H1 (cell line): ENCODE measurements at regions not wholly inside any gene's neighbourhood (a gene's known extent, or its start where the extent isn't known, plus 50 kb on each side); places are given as distances from the start of the nearest gene placed in this dataset.

Experiments
- CTCF ChIA-PET: fragments of 300-600 bp; sonication (Branson Sonifier 250); formaldehyde crosslinking; loops from one replicate; lab custom pipeline; 2021; ENCODE audit not compliant: partially characterized antibody; lab: Charles Lee
- POLR2A ChIA-PET: fragments of 300-600 bp; sonication (Branson Sonifier 250); formaldehyde crosslinking; loops from one replicate; lab custom pipeline; 2021; ENCODE audit warnings: inconsistent platforms; ENCODE audit not compliant: partially characterized antibody; lab: Charles Lee
- DNase-seq, 2 experiments: peaks; one replicate each; pipeline versions ENCODE4 v3.0.0 to v3.0.0-alpha.2; 2010 to 2022; ENCODE audit warnings: low spot score in 2 of 2, low read depth in 1 of 2, mixed read lengths in 1 of 2
- FAIRE-seq: peaks from 2 replicates; lab custom pipeline; 2011; peaks lifted over from hg19 to GRCh38; lab: Jason Lieb, UNC
- H2AFZ ChIP-seq: 2 replicates; pipeline ENCODE4 v1.8.1; 2012; ENCODE audit warnings: low read length, inconsistent platforms
- H2AK5ac ChIP-seq: 2 replicates; pipeline ENCODE4 v1.6.1; 2013; ENCODE audit warnings: low read depth, low read length
- H2BK120ac ChIP-seq: replicated peaks from 2 replicates; pipeline ENCODE3; 2013; ENCODE audit warnings: low read depth, low read length, inconsistent platforms
- H2BK12ac ChIP-seq: 2 replicates; pipeline ENCODE4 v1.6.1; 2013; ENCODE audit warnings: low read depth, low read length
- H2BK15ac ChIP-seq: 2 replicates; pipeline ENCODE4 v1.6.1; 2013; ENCODE audit warnings: low read length
- H2BK20ac ChIP-seq: 2 replicates; pipeline ENCODE4 v1.6.1; 2013; ENCODE audit warnings: low read length
- H2BK5ac ChIP-seq: 2 replicates; pipeline ENCODE4 v1.6.1; 2013; ENCODE audit warnings: low read depth, low read length
- H3K14ac ChIP-seq: 2 replicates; pipeline ENCODE4 v1.6.1; 2013; ENCODE audit warnings: inconsistent platforms; ENCODE audit not compliant: insufficient read length
- H3K18ac ChIP-seq: 2 replicates; pipeline ENCODE4 v1.6.1; 2013; ENCODE audit warnings: low read length; ENCODE audit errors: extremely low read depth
- H3K23ac ChIP-seq: 2 replicates; pipeline ENCODE4 v1.6.1; 2013; ENCODE audit warnings: inconsistent platforms; ENCODE audit not compliant: insufficient read length
- H3K23me2 ChIP-seq: 2 replicates; pipeline ENCODE4 v1.6.1; 2013; ENCODE audit warnings: low read depth, low read length
- H3K27ac ChIP-seq: 2 replicates; pipeline ENCODE4 v1.6.1; 2011; ENCODE audit warnings: low read depth, low read length, inconsistent platforms
- H3K27me3 ChIP-seq, 4 experiments: replicated peaks in 1 of 4; 1 replicate in 1 of 4; 2 replicates in 3 of 4; pipeline versions ENCODE4 v1.6.1 to v1.8.1; 2011 to 2013; ENCODE audit warnings: low read length in 3 of 4, mild to moderate bottlenecking in 3 of 4, inconsistent platforms in 2 of 4, mixed read lengths in 2 of 4, moderate library complexity in 1 of 4; ENCODE audit not compliant: control insufficient read depth in 3 of 4, insufficient read depth in 3 of 4; ENCODE audit errors: extremely low read depth in 1 of 4
- H3K36me3 ChIP-seq, 4 experiments: 2 replicates each; pipeline versions ENCODE4 v1.6.1 to v1.8.1; 2011 to 2013; ENCODE audit warnings: mild to moderate bottlenecking in 4 of 4, low read length in 3 of 4, moderate library complexity in 2 of 4, control low read depth in 1 of 4, inconsistent platforms in 1 of 4; ENCODE audit not compliant: insufficient read depth in 4 of 4, control insufficient read depth in 2 of 4
- H3K4ac ChIP-seq: replicated peaks from 2 replicates; pipeline ENCODE3; 2013; ENCODE audit warnings: low read length, low read depth, mixed read lengths, inconsistent platforms; ENCODE audit not compliant: insufficient read length
- H3K4me1 ChIP-seq, 4 experiments: replicated peaks in 1 of 4; 1 replicate in 1 of 4; 2 replicates in 3 of 4; pipeline versions ENCODE4 v1.6.1 to v1.8.1; 2011 to 2013; ENCODE audit warnings: low read length in 3 of 4, inconsistent platforms in 2 of 4, mixed read lengths in 1 of 4; ENCODE audit not compliant: insufficient read depth in 4 of 4, control insufficient read depth in 3 of 4
- H3K4me2 ChIP-seq, 2 experiments: 2 replicates each; pipeline versions ENCODE4 v1.6.1 to v1.8.1; 2011 to 2013; ENCODE audit warnings: low read depth in 2 of 2, low read length in 2 of 2, control low read depth in 1 of 2, inconsistent platforms in 1 of 2, mild to moderate bottlenecking in 1 of 2; ENCODE audit not compliant: insufficient read depth in 1 of 2
- H3K4me3 ChIP-seq, 4 experiments: fragments of 200-600, 300-600 bp in 1 of 4; sonication (generic), shearing (Covaris generic), sonication (Bioruptor Twin) in 1 of 4; 2 replicates each; pipeline versions ENCODE4 v1.5.1 to v1.8.1; 2011 to 2016; ENCODE audit warnings: low read length in 4 of 4, low read depth in 3 of 4, control low read depth in 2 of 4, inconsistent platforms in 2 of 4, mild to moderate bottlenecking in 2 of 4, mixed read lengths in 1 of 4, moderate library complexity in 1 of 4; ENCODE audit not compliant: insufficient read depth in 2 of 4; ENCODE audit errors: extremely low read depth in 1 of 4
- H3K56ac ChIP-seq: replicated peaks from 2 replicates; pipeline ENCODE3; 2013; ENCODE audit warnings: low read depth, mild to moderate bottlenecking, mixed read lengths, low read length, inconsistent platforms; ENCODE audit not compliant: insufficient read length
- H3K79me1 ChIP-seq: 2 replicates; pipeline ENCODE4 v1.6.1; 2013; ENCODE audit warnings: low read depth, low read length, control low read depth
- H3K79me2 ChIP-seq, 2 experiments: 2 replicates each; pipeline versions ENCODE4 v1.6.1 to v1.8.1; 2012 to 2013; ENCODE audit warnings: low read length in 2 of 2, mild to moderate bottlenecking in 2 of 2, inconsistent platforms in 1 of 2; ENCODE audit not compliant: insufficient read depth in 2 of 2, control insufficient read depth in 1 of 2
- H3K9ac ChIP-seq, 4 experiments: replicated peaks in 1 of 4; 1 replicate in 1 of 4; 2 replicates in 3 of 4; pipeline versions ENCODE4 v1.6.1 to v1.8.1; 2011 to 2013; ENCODE audit warnings: low read depth in 3 of 4, low read length in 3 of 4, control low read depth in 2 of 4, mild to moderate bottlenecking in 2 of 4, moderate library complexity in 2 of 4, inconsistent platforms in 1 of 4; ENCODE audit errors: extremely low read depth in 1 of 4
- H3K9me3 ChIP-seq, 2 experiments: 2 replicates each; pipeline versions ENCODE4 v1.6.1 to v1.8.1; 2012 to 2013; ENCODE audit warnings: mild to moderate bottlenecking in 2 of 2, moderate library complexity in 2 of 2, control low read depth in 1 of 2, inconsistent platforms in 1 of 2, low read depth in 1 of 2, low read length in 1 of 2, mixed read lengths in 1 of 2; ENCODE audit not compliant: insufficient read depth in 2 of 2
- H4K20me1 ChIP-seq, 2 experiments: replicated peaks in 1 of 2; 2 replicates each; pipeline versions ENCODE3 to v1.8.1; 2011 to 2013; ENCODE audit warnings: inconsistent platforms in 2 of 2, low read length in 2 of 2, mild to moderate bottlenecking in 1 of 2; ENCODE audit not compliant: insufficient read depth in 2 of 2, control insufficient read depth in 1 of 2
- H4K5ac ChIP-seq: 2 replicates; pipeline ENCODE4 v1.6.1; 2013; ENCODE audit warnings: low read length, low read depth, mixed read lengths, inconsistent platforms; ENCODE audit not compliant: insufficient read length
- H4K8ac ChIP-seq: 2 replicates; pipeline ENCODE4 v1.8.0; 2013; ENCODE audit warnings: mild to moderate bottlenecking, moderate library complexity, low read length, inconsistent platforms; ENCODE audit not compliant: insufficient read depth; ENCODE audit errors: extremely low read depth
- H4K91ac ChIP-seq: replicated peaks from 2 replicates; pipeline ENCODE3; 2013; ENCODE audit warnings: low read length, mixed read lengths, inconsistent platforms; ENCODE audit not compliant: insufficient read length
- CBX5 ChIP-seq: fragments of 300-800, 300-1000 bp; sonication (generic); IDR thresholded peaks from 2 replicates; pipeline ENCODE4 v1.7.1; 2016; ENCODE audit warnings: antibody characterized with exemption, low read length, low read depth
- GTF2F1 ChIP-seq: IDR thresholded peaks from 2 replicates; pipeline ENCODE4 v1.6.1; 2012; ENCODE audit warnings: low read depth, low read length, improper control_type of control experiment, borderline replicate concordance
- KDM1A ChIP-seq: fragments of 200-600, 300-600 bp; sonication (generic); IDR thresholded peaks from 2 replicates; pipeline ENCODE4 v1.7.1; 2016; ENCODE audit warnings: mild to moderate bottlenecking, low read length, borderline replicate concordance
- NANOG ChIP-seq: IDR thresholded peaks from 2 replicates; pipeline ENCODE4 v1.6.1; 2011; ENCODE audit warnings: low read length, low read depth, mild to moderate bottlenecking, inconsistent platforms; ENCODE audit not compliant: insufficient read depth, poor library complexity, severe bottlenecking
- POLR2A ChIP-seq, 2 experiments: IDR thresholded peaks; 1 replicate in 1 of 2; 2 replicates in 1 of 2; pipeline ENCODE4 v1.6.1; 2011; ENCODE audit warnings: low read depth in 2 of 2, low read length in 2 of 2, mild to moderate bottlenecking in 2 of 2; ENCODE audit errors: control extremely low read depth in 1 of 2
- RXRA ChIP-seq: IDR thresholded peaks from 2 replicates; pipeline ENCODE4 v1.6.1; 2011; ENCODE audit warnings: low read depth, mild to moderate bottlenecking, low read length, moderate library complexity; ENCODE audit not compliant: insufficient read depth
- SP1 ChIP-seq: IDR thresholded peaks from 2 replicates; pipeline ENCODE4 v1.6.1; 2011; ENCODE audit warnings: low read depth, low read length
- SP2 ChIP-seq: IDR thresholded peaks from 2 replicates; pipeline ENCODE4 v1.6.1; 2012; ENCODE audit warnings: mild to moderate bottlenecking, low read length, inconsistent platforms
- TBP ChIP-seq: IDR thresholded peaks from 2 replicates; pipeline ENCODE4 v1.6.1; 2011; ENCODE audit warnings: low read depth, low read length, improper control_type of control experiment
- TCF12 ChIP-seq: IDR thresholded peaks from 2 replicates; pipeline ENCODE4 v1.6.1; 2011; ENCODE audit warnings: low read depth, mild to moderate bottlenecking, low read length
- WGBS, 2 experiments: shearing (Covaris generic) in 1 of 2; methylation state at CpG; one replicate each; pipeline versions ENCODE4 v1.1.6 to v1.1.7; 2013 to 2015; ENCODE audit warnings: low lambda C conversion rate in 2 of 2, mixed read lengths in 2 of 2, inconsistent platforms in 1 of 2, low coverage in 1 of 2, missing lambda C conversion rate in 1 of 2; ENCODE audit not compliant: insufficient replicate concordance in 2 of 2, insufficient coverage in 1 of 2, insufficient read length in 1 of 2; ENCODE audit errors: extremely low coverage in 1 of 2, missing lambda C conversion rate in 1 of 2; 5-methylcytosine and 5-hydroxymethylcytosine counted together

GRCh38 chr5:87572611-87573010 is 159.9 kb upstream of the CCNH start:
- ChIA-PET POLR2A (no interaction called here), CTCF (no interaction called here)
- H3K79me1 ChIP-seq = no peaks in the 10 kb centered on the region
- no peak overlapping the region for H4K91ac ChIP-seq
- H2AK5ac ChIP-seq = no peak overlapping the region
- H4K20me1 ChIP-seq = no peaks in the 10 kb centered on the region
- no peak overlapping the region for H3K4me2 ChIP-seq
- H2AFZ ChIP-seq = no peak overlapping the region
- no peak overlapping the region for H3K18ac ChIP-seq
- H3K79me2 ChIP-seq = no peaks in the 10 kb centered on the region
- H3K23ac ChIP-seq = no peak overlapping the region
- H3K14ac ChIP-seq = no peak overlapping the region
- H3K4me3 ChIP-seq = no peak overlapping the region
- 92% methylated on average over 8 of the region's 8 CpGs; no CpG with 5 or more reads in 1 of the 2 experiments for WGBS, 2 experiments
- no peak for FAIRE-seq
- peaks cover 0 to 2% (median 0%) of the 10 kb centered on the region in 4 experiments; a peak in 1 of 7 replicates for H3K4me1 ChIP-seq
- no peak overlapping the region for H3K4ac ChIP-seq
- H3K23me2 ChIP-seq = no peaks in the 10 kb centered on the region
- H3K36me3 ChIP-seq = no peaks in the 10 kb centered on the region
- TF ChIP-seq RXRA = no peak
- TF ChIP-seq SP2 = no peak
- TF ChIP-seq NANOG = no peak
- TF ChIP-seq TCF12 = no peak
- no peak for TF ChIP-seq SP1
- no peak for TF ChIP-seq POLR2A (IDR thresholded peaks at IDR 0.05; ENCODE audit: control extremely low read depth in 1 of 2, low read depth in 2 of 2, low read length in 2 of 2)
- no peak for TF ChIP-seq TBP
- TF ChIP-seq GTF2F1 = no peak
- no peak for TF ChIP-seq CBX5
- no peak for TF ChIP-seq KDM1A
- TF ChIP-seq, all 59 proteins: peak for 0
- Histone ChIP-seq H3K27me3 (no peaks in the 10 kb centered on the region), H2BK20ac (no peak overlapping the region), H3K27ac (no peak overlapping the region), H3K56ac (no peak overlapping the region), H4K8ac (no peak overlapping the region), H2BK120ac (no peak overlapping the region), H3K9ac (no peak overlapping the region), H2BK15ac (no peak overlapping the region), H2BK5ac (no peak overlapping the region), H4K5ac (no peak overlapping the region), H3K9me3 (no peaks in the 10 kb centered on the region), H2BK12ac (no peak overlapping the region)
- DNase-seq = no peak
